ENCODE measurements at regions not wholly inside any gene's neighbourhood (a gene's known extent, or its start where the extent isn't known, plus 50 kb on each side); places are given as distances from the start of the nearest gene placed in this dataset.
"Not testable (repeated sequence)": the region's sequence is repeated elsewhere in the genome, so short reads cannot be mapped to it uniquely, and the experiment has no call there.

DNA sequence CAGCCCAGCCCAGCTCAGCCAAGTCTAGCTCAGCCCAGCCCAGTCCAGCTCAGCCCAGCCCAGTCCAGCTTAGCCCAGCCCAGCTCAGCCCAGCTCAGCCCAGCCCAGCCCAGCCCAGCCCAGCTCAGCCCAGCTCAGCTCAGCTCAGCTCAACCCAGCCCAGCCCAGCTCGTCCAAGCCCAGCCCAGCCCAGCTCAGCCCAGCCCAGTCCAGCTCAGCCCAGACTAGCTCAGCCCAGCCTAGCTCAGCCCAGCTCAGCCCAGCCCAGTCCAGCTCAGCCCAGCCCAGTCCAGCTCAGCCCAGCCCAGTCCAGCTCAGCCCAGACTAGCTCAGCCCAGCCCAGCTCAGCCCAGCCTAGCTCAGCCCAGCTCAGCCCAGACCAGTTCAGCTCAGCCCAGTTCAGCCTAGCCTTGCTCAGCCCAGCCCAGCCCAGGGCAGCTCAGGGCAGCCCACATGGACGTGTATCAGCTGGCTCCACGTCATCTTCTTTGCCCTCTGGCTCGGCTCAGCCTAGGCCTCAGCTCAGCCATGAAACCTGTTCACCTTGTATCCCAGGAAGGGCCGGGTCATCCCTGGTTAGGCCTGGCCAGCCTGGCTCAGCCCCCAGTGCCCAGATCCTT lies 185.6 kb downstream of the TMEM121 start:
- no peaks in the 10 kb centered on the region for H3K36me3 ChIP-seq (ENCODE audit: control insufficient read depth in 1 of 2, insufficient read depth in 2 of 2, low read length in 1 of 2)
- no peaks in the 10 kb centered on the region for H3K4me1 ChIP-seq (ENCODE audit: control insufficient read depth in 1 of 2, insufficient read depth in 2 of 2, low read length in 2 of 2)
- no peak overlapping the region for H3K27ac ChIP-seq (ENCODE audit: low read depth in 1 of 2, low read length in 2 of 2)
- intact Hi-C loops (cut with DNase I) = no loop called here
- H3K4me3 ChIP-seq (ENCODE audit: low read length in 2 of 2) = no peak overlapping the region
- H3K9me3 ChIP-seq (ENCODE audit: control insufficient read depth, low read length) = no peaks in the 10 kb centered on the region
- H3K27me3 ChIP-seq (ENCODE audit: control insufficient read depth in 1 of 2, insufficient read depth in 2 of 2, low read length in 1 of 2) = no peaks in the 10 kb centered on the region
- ATAC-seq (ENCODE audit: low FRiP score) (no peak), DNase-seq (no peak)
- 80 to 91% methylated on average over 5 of the region's 5 CpGs for WGBS, 2 donors

- intact Hi-C loops (cut with DNase I) = not testable (repeated sequence)
- DNase-seq = peak in 1 of 2 donors; percentile 65
Measured at GRCh38 chr14:105712670-105713069, 186.3 kb downstream of the TMEM121 start.

GRCh38 chr14:105713160-105713559 lies 186.8 kb downstream of the TMEM121 start:
- H3K27ac ChIP-seq (ENCODE audit: low read depth in 1 of 2, low read length in 2 of 2); DNase-seq; H3K4me1 ChIP-seq (ENCODE audit: control insufficient read depth in 1 of 2, insufficient read depth in 2 of 2, low read length in 2 of 2); H3K4me3 ChIP-seq (ENCODE audit: low read length in 2 of 2); H3K36me3 ChIP-seq (ENCODE audit: control insufficient read depth in 1 of 2, insufficient read depth in 2 of 2, low read length in 1 of 2); H3K9me3 ChIP-seq (ENCODE audit: control insufficient read depth, low read length); H3K27me3 ChIP-seq (ENCODE audit: control insufficient read depth in 1 of 2, insufficient read depth in 2 of 2, low read length in 1 of 2); ATAC-seq (ENCODE audit: low FRiP score); intact Hi-C loops (cut with DNase I): not testable (repeated sequence)
- WGBS, 2 donors = 91% methylated on average over 13 to 17 of the region's 17 CpGs

More at GRCh38 chr14:105712670-105713069, 186.3 kb downstream of the TMEM121 start:
- not testable (repeated sequence) for H3K27me3 ChIP-seq (ENCODE audit: control insufficient read depth in 1 of 2, insufficient read depth in 2 of 2, low read length in 1 of 2); H3K27ac ChIP-seq (ENCODE audit: low read depth in 1 of 2, low read length in 2 of 2); ATAC-seq (ENCODE audit: low FRiP score); H3K4me1 ChIP-seq (ENCODE audit: control insufficient read depth in 1 of 2, insufficient read depth in 2 of 2, low read length in 2 of 2); H3K9me3 ChIP-seq (ENCODE audit: control insufficient read depth, low read length); H3K36me3 ChIP-seq (ENCODE audit: control insufficient read depth in 1 of 2, insufficient read depth in 2 of 2, low read length in 1 of 2); H3K4me3 ChIP-seq (ENCODE audit: low read length in 2 of 2)
- 89 to 95% methylated on average over 13 to 18 of the region's 18 CpGs for WGBS, 2 donors

- DNase-seq; H3K4me3 ChIP-seq (ENCODE audit: low read length in 2 of 2); intact Hi-C loops (cut with DNase I); H3K27me3 ChIP-seq (ENCODE audit: control insufficient read depth in 1 of 2, insufficient read depth in 2 of 2, low read length in 1 of 2); ATAC-seq (ENCODE audit: low FRiP score); H3K27ac ChIP-seq (ENCODE audit: low read depth in 1 of 2, low read length in 2 of 2); H3K9me3 ChIP-seq (ENCODE audit: control insufficient read depth, low read length); H3K4me1 ChIP-seq (ENCODE audit: control insufficient read depth in 1 of 2, insufficient read depth in 2 of 2, low read length in 2 of 2); H3K36me3 ChIP-seq (ENCODE audit: control insufficient read depth in 1 of 2, insufficient read depth in 2 of 2, low read length in 1 of 2): not testable (repeated sequence)
- 87 to 91% methylated on average over 7 to 9 of the region's 10 CpGs for WGBS, 2 donors
Measured at GRCh38 chr14:105713836-105714235, 187.5 kb downstream of the TMEM121 start.

DNA sequence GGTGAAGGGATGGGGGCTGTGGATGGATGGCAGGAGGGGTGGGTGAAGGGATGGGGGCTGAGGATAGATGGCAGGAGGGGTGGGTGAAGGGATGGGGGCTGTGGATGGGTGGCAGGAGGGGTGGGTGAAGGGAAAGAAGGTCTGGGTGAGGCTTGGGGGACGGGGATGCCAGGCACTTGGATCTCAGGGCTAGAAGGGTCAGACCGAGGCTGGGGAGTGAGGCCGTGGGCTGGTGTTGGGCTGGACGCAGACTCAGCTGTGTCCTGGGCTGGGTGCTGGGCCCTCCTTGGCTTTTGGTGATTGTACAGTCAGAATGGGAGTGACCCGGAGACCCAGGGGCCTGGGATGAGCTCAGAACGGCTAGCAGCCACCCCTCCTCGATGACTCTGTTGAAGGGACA lies 192.4 kb downstream of the TMEM121 start:
- H3K4me3 ChIP-seq (ENCODE audit: low read length in 2 of 2); H3K36me3 ChIP-seq (ENCODE audit: control insufficient read depth in 1 of 2, insufficient read depth in 2 of 2, low read length in 1 of 2); H3K27ac ChIP-seq (ENCODE audit: low read depth in 1 of 2, low read length in 2 of 2); intact Hi-C loops (cut with DNase I); H3K4me1 ChIP-seq (ENCODE audit: control insufficient read depth in 1 of 2, insufficient read depth in 2 of 2, low read length in 2 of 2); H3K27me3 ChIP-seq (ENCODE audit: control insufficient read depth in 1 of 2, insufficient read depth in 2 of 2, low read length in 1 of 2); H3K9me3 ChIP-seq (ENCODE audit: control insufficient read depth, low read length); ATAC-seq (ENCODE audit: low FRiP score): not testable (repeated sequence)
- WGBS, 2 donors = 85 to 86% methylated on average over 3 to 7 of the region's 7 CpGs
- DNase-seq = peak; percentile 18 to 36

GRCh38 chr14:105720106-105720505 lies 193.7 kb downstream of the TMEM121 start:
- 92 to 94% methylated on average over 6 of the region's 12 CpGs for WGBS, 2 donors
- H3K36me3 ChIP-seq (ENCODE audit: control insufficient read depth in 1 of 2, insufficient read depth in 2 of 2, low read length in 1 of 2); intact Hi-C loops (cut with DNase I); H3K27ac ChIP-seq (ENCODE audit: low read depth in 1 of 2, low read length in 2 of 2); H3K9me3 ChIP-seq (ENCODE audit: control insufficient read depth, low read length); ATAC-seq (ENCODE audit: low FRiP score); H3K4me3 ChIP-seq (ENCODE audit: low read length in 2 of 2); H3K4me1 ChIP-seq (ENCODE audit: control insufficient read depth in 1 of 2, insufficient read depth in 2 of 2, low read length in 2 of 2); H3K27me3 ChIP-seq (ENCODE audit: control insufficient read depth in 1 of 2, insufficient read depth in 2 of 2, low read length in 1 of 2): not testable (repeated sequence)
- peak; percentile 4 to 37 for DNase-seq

DNA sequence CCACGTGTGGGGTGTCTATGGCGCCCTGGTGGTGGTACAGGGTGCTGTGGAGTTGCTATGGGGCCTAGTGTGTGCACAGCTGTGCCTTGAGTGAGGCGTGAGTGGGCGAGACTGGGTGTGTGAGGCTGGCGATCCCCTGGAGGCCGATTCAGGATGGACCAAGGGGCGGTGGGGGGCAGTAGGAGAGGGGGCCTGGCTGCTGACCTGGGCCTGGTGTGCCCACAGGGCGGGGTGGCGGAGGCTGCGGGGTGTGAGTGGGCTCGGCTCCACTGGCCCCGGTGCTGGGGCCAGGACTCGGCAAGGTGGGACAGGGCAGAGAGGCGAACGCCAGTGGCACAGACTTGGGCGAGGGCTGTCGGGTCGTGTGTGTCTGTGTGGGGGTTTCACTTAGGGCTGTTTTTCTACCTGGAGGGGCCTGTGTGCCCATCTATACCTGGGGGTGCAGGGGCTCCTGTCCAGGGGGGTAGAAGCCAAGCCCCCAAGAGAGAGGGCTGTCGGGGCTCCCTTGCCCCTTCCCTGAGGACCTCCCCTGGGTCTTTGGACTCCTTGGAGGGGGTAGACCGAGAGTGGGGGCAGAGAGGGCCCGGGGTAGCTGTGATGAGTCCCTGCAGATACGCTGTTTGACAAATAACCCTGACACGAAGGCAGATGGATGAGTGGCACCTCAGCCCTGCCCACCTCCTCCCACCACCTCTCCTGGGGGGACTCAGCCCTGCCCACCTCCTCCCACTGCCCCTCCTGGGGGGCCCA lies 194.6 kb downstream of the TMEM121 start:
- H3K4me1 ChIP-seq (ENCODE audit: control insufficient read depth in 1 of 2, insufficient read depth in 2 of 2, low read length in 2 of 2); intact Hi-C loops (cut with DNase I); H3K36me3 ChIP-seq (ENCODE audit: control insufficient read depth in 1 of 2, insufficient read depth in 2 of 2, low read length in 1 of 2); ATAC-seq (ENCODE audit: low FRiP score); H3K27ac ChIP-seq (ENCODE audit: low read depth in 1 of 2, low read length in 2 of 2); H3K27me3 ChIP-seq (ENCODE audit: control insufficient read depth in 1 of 2, insufficient read depth in 2 of 2, low read length in 1 of 2); H3K4me3 ChIP-seq (ENCODE audit: low read length in 2 of 2); H3K9me3 ChIP-seq (ENCODE audit: control insufficient read depth, low read length): not testable (repeated sequence)
- 83 to 91% methylated on average over 10 of the region's 23 CpGs for WGBS, 2 donors
- peak; percentile 23 to 61 for DNase-seq

DNA sequence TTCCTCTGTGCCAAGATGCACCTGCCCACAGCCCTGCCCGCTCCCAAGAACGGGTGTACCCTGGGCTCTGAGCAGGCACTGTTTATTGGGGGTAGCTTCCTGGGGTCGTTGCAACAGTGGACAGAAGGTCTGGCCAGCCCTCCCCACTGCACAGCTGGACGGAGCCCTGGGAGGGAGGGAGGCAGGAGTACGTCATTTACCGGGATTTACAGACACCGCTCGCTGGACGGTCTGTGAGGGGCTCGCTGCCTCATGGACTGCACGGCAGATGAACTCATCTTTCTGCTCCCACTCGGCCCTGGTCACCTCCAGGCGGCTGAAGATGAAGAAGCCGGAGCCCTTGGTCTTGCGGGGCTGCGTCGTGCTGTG lies 195.2 kb downstream of the TMEM121 start:
- intact Hi-C loops (cut with DNase I); H3K27ac ChIP-seq (ENCODE audit: low read depth in 1 of 2, low read length in 2 of 2); H3K9me3 ChIP-seq (ENCODE audit: control insufficient read depth, low read length); H3K36me3 ChIP-seq (ENCODE audit: control insufficient read depth in 1 of 2, insufficient read depth in 2 of 2, low read length in 1 of 2); H3K27me3 ChIP-seq (ENCODE audit: control insufficient read depth in 1 of 2, insufficient read depth in 2 of 2, low read length in 1 of 2); H3K4me1 ChIP-seq (ENCODE audit: control insufficient read depth in 1 of 2, insufficient read depth in 2 of 2, low read length in 2 of 2); ATAC-seq (ENCODE audit: low FRiP score); H3K4me3 ChIP-seq (ENCODE audit: low read length in 2 of 2): not testable (repeated sequence)
- peak; percentile 19 to 63 for DNase-seq
- 81 to 88% methylated on average over 9 to 17 of the region's 17 CpGs for WGBS, 2 donors
